PFSK-1 (cell line): ENCODE measurements at regions not wholly inside any gene's neighbourhood (a gene's known extent, or its start where the extent isn't known, plus 50 kb on each side); places are given as distances from the start of the nearest gene placed in this dataset.

Source experiments
- POLR2AphosphoS5 ChIP-seq: IDR thresholded peaks from 2 replicates; pipeline ENCODE4 v1.6.1; 2012; ENCODE audit warnings: low read depth, mild to moderate bottlenecking, control low read depth, low read length, moderate library complexity
- REST ChIP-seq, 2 experiments: IDR thresholded peaks; 2 replicates each; pipeline versions ENCODE4 v1.6.1 to v1.8.0; 2011 to 2012; ENCODE audit warnings: low read depth in 2 of 2, low read length in 2 of 2, control low read depth in 1 of 2, inconsistent platforms in 1 of 2, mild to moderate bottlenecking in 1 of 2, moderate library complexity in 1 of 2; ENCODE audit not compliant: insufficient read depth in 1 of 2
- SIN3A ChIP-seq: IDR thresholded peaks from 2 replicates; pipeline ENCODE4 v1.6.1; 2012; ENCODE audit warnings: mild to moderate bottlenecking, low read length, moderate library complexity, borderline replicate concordance; ENCODE audit not compliant: insufficient read depth
- TAF1 ChIP-seq: IDR thresholded peaks from 2 replicates; pipeline ENCODE4 v1.6.1; 2012; ENCODE audit warnings: low read length, control low read depth, borderline replicate concordance; ENCODE audit not compliant: insufficient read depth

DNA sequence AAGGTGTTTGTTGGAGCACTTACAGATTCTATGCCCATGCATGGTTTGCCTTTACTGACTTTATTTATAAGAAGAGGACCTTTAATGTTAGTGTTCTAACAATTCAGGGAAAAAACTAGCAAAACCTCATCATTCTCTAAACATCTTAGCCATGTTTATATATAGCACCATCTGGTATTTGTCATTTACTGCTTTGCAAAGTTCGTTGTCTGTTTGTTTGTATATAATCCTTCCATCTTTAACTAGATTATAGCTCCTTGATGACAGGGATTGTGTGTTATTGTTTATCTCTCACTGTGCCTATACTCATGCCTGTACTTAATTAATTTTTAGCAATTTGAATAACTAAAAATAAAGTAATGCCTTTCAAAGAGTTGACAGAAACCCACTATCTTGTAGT is 170.6 kb upstream of the PACRGL start:
- TF ChIP-seq REST (IDR thresholded peaks at IDR 0.05; ENCODE audit: insufficient read depth in 1 of 2, low read depth in 2 of 2, low read length in 2 of 2) (no peak), POLR2AphosphoS5 (no peak), SIN3A (no peak), TAF1 (no peak)
